SK-N-SH (cell line): ENCODE measurements at regions not wholly inside any gene's neighbourhood (a gene's known extent, or its start where the extent isn't known, plus 50 kb on each side); places are given as distances from the start of the nearest gene placed in this dataset.
"Not testable (repeated sequence)": the region's sequence is repeated elsewhere in the genome, so short reads cannot be mapped to it uniquely, and the experiment has no call there.

ENCODE experiments used
- CTCF ChIA-PET: fragments of 300-600, 350-600 bp; formaldehyde crosslinking; extraction: SDS; loops from one replicate; lab custom pipeline; 2021; lab: Yijun Ruan, JAX
- POLR2A ChIA-PET: fragments of 350-600 bp; sonication (Branson Sonifier 250); formaldehyde crosslinking; extraction: SDS; loops from one replicate; lab custom pipeline; 2020; ENCODE audit warnings: antibody characterized with exemption, inconsistent platforms; lab: Yijun Ruan, JAX
- DNase-seq: peaks from one replicate; pipeline ENCODE4 v3.0.0; 2012
- H2AFZ ChIP-seq: fragments of 200-600 bp; sonication (generic); 2 replicates; pipeline ENCODE4 v1.8.1; 2016; ENCODE audit warnings: antibody characterized with exemption, mild to moderate bottlenecking, low read depth
- H3F3A ChIP-seq: fragments of 200-600 bp; sonication (generic); replicated peaks from 2 replicates; pipeline ENCODE3; 2016; ENCODE audit warnings: antibody characterized with exemption, mild to moderate bottlenecking; ENCODE audit not compliant: insufficient read depth
- H3K27ac ChIP-seq, 2 experiments: fragments of 200-500 bp in 1 of 2; fragments of 200-600 bp in 1 of 2; sonication (Bioruptor generic) in 1 of 2; sonication (generic), shearing (Covaris generic) in 1 of 2; 2 replicates each; pipeline versions ENCODE4 v1.5.1 to v1.6.1; 2014 to 2016; ENCODE audit warnings: low read depth in 2 of 2, inconsistent platforms in 1 of 2, low read length in 1 of 2, mild to moderate bottlenecking in 1 of 2, mixed read lengths in 1 of 2
- H3K27me3 ChIP-seq: fragments of 200-600 bp; sonication (generic), shearing (Covaris generic); 2 replicates; pipeline ENCODE4 v1.6.1; 2016; ENCODE audit warnings: mixed run types; ENCODE audit not compliant: insufficient read depth
- H3K36me3 ChIP-seq, 2 experiments: fragments of 200-500 bp in 1 of 2; fragments of 200-600 bp in 1 of 2; sonication (Bioruptor generic) in 1 of 2; sonication (generic) in 1 of 2; replicated peaks in 1 of 2; 2 replicates each; pipeline versions ENCODE3 to v1.5.1; 2014 to 2016; ENCODE audit warnings: low read length in 1 of 2, mild to moderate bottlenecking in 1 of 2; ENCODE audit not compliant: insufficient read depth in 2 of 2, control insufficient read depth in 1 of 2
- H3K4me1 ChIP-seq, 2 experiments: fragments of 200-500 bp in 1 of 2; fragments of 200-600 bp in 1 of 2; sonication (Bioruptor generic) in 1 of 2; sonication (generic), shearing (Covaris generic) in 1 of 2; 2 replicates each; pipeline versions ENCODE4 v1.5.1 to v1.6.1; 2014 to 2016; ENCODE audit warnings: low read depth in 1 of 2, low read length in 1 of 2, mixed run types in 1 of 2; ENCODE audit not compliant: insufficient read depth in 2 of 2, control insufficient read depth in 1 of 2
- H3K4me2 ChIP-seq: fragments of 200-600 bp; sonication (generic), shearing (Covaris generic); 2 replicates; pipeline ENCODE4 v1.6.1; 2017; ENCODE audit warnings: mixed run types
- H3K4me3 ChIP-seq, 2 experiments: fragments of 200-500 bp in 1 of 2; fragments of 200-600 bp in 1 of 2; sonication (Bioruptor generic) in 1 of 2; sonication (generic), shearing (Covaris generic) in 1 of 2; 2 replicates each; pipeline versions ENCODE4 v1.5.1 to v1.8.1; 2014 to 2016; ENCODE audit warnings: low read depth in 2 of 2, inconsistent platforms in 1 of 2, low read length in 1 of 2, mild to moderate bottlenecking in 1 of 2, mixed read lengths in 1 of 2, moderate library complexity in 1 of 2
- H3K79me2 ChIP-seq: fragments of 200-600 bp; sonication (generic); 2 replicates; pipeline ENCODE4 v1.8.1; 2017; ENCODE audit warnings: mild to moderate bottlenecking; ENCODE audit not compliant: insufficient read depth
- H3K9ac ChIP-seq: fragments of 200-600 bp; sonication (generic); 2 replicates; pipeline ENCODE4 v1.6.1; 2017; ENCODE audit warnings: mixed run types
- H3K9me2 ChIP-seq: fragments of 200-600 bp; sonication (generic); 2 replicates; pipeline ENCODE4 v1.6.1; 2017; ENCODE audit warnings: mixed run types
- H3K9me3 ChIP-seq: fragments of 200-600 bp; sonication (generic); 2 replicates; pipeline ENCODE4 v1.6.1; 2017; ENCODE audit warnings: mixed run types, mild to moderate bottlenecking, moderate library complexity
- H4K20me1 ChIP-seq: fragments of 200-600 bp; sonication (generic); 2 replicates; pipeline ENCODE4 v1.6.1; 2017; ENCODE audit warnings: mild to moderate bottlenecking, mixed run types; ENCODE audit not compliant: insufficient read depth
- CHD2 ChIP-seq: fragments of 150-350 bp; IDR thresholded peaks from 2 replicates; pipeline ENCODE4 v1.6.1; 2018; ENCODE audit warnings: low read length; ENCODE audit not compliant: partially characterized antibody
- EZH2phosphoT487 ChIP-seq: fragments of 200-600 bp; sonication (generic); IDR thresholded peaks from 2 replicates; pipeline ENCODE4 v1.6.1; 2017; ENCODE audit warnings: low read depth, mixed run types, mild to moderate bottlenecking, antibody characterized with exemption, moderate library complexity, borderline replicate concordance
- GABPA ChIP-seq: IDR thresholded peaks from 2 replicates; pipeline ENCODE4 v1.4.0; 2012; ENCODE audit warnings: low read depth, mild to moderate bottlenecking
- MEF2A ChIP-seq: IDR thresholded peaks from 2 replicates; pipeline ENCODE4 v1.4.0; 2012; ENCODE audit warnings: low read depth, borderline replicate concordance
- NRF1 ChIP-seq: IDR thresholded peaks from 2 replicates; pipeline ENCODE4 v1.6.1; 2012; ENCODE audit warnings: low read depth, mild to moderate bottlenecking, low read length
- RFX5 ChIP-seq: IDR thresholded peaks from 2 replicates; pipeline ENCODE4 v1.6.1; 2012; ENCODE audit warnings: mild to moderate bottlenecking, improper control_type of control experiment, low read length
- SMC3 ChIP-seq: IDR thresholded peaks from 2 replicates; pipeline ENCODE4 v1.6.1; 2012; ENCODE audit warnings: low read depth, low read length, improper control_type of control experiment
- WGBS: methylation state at CpG from one replicate; pipeline ENCODE4 v1.1.6; 2017; ENCODE audit warnings: low lambda C conversion rate; 5-methylcytosine and 5-hydroxymethylcytosine counted together
- TF ChIP-seq, protein P1 (sequence below): fragments of 150-350 bp; IDR thresholded peaks from 2 replicates; pipeline ENCODE4 v1.6.1; 2016; ENCODE audit warnings: mild to moderate bottlenecking, low read depth, low read length

GRCh38 chr1:215439549-215439948, 127.6 kb upstream of the KCTD3 start:
- Histone ChIP-seq H3K27me3 (no peaks in the 10 kb centered on the region), H2AFZ (no peak overlapping the region), H3K9ac (no peak overlapping the region), H3K27ac (no peak overlapping the region), H3K79me2 (no peaks in the 10 kb centered on the region), H4K20me1 (no peaks in the 10 kb centered on the region), H3K9me2 (no peaks in the 10 kb centered on the region), H3K9me3 (0 out of 2 replicates have a peak, but pooled peaks cover 16% of the 10 kb centered on the region), H3K4me1 (no peaks in the 10 kb centered on the region), H3K4me2 (no peak overlapping the region), H3F3A (no peaks in the 10 kb centered on the region), H3K36me3 (no peaks in the 10 kb centered on the region), H3K4me3 (no peak overlapping the region)
- TF ChIP-seq RFX5 (no peak), EZH2phosphoT487 (no peak)
- ChIA-PET CTCF (no interaction called here), POLR2A (no interaction called here)
- DNase-seq, result no peak

DNA sequence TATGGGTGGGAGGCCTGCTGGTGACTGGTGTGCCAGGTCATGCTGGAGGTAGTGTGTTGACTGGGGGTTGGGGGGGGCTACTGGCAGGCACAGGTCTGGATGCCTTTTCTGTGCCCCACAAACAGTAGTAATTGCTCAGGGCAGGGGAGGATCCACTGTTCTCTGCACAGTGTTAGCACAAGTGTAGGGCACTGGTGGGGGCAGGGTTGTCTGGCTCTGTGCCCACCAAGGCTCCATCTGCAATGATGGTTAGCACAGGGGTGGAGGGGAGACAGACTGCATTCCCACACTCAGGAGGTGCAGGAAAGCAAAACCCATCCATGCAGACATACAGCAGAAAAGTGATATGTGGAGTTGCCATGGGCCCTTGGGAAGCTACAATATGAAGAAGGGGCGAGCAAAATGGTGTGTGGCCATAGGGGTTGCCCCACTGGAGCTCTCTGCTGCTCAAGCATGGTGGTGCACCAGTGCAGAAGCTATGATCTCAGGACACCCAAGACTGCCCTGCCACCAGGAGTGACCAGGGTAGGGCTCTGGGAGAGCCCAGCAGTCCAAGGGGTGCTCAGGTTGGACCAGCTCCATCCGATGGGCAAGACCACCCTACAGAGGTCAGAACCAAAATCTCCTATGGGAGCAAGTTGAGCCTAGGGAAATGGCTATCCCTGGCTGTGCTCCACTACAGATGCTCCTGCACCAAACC, 122.2 kb upstream of the KCTD3 start:
- no peak for DNase-seq
- H2AFZ ChIP-seq, result no peak overlapping the region
- no peaks in the 10 kb centered on the region for H3F3A ChIP-seq
- H3K36me3 ChIP-seq, result no peaks in the 10 kb centered on the region
- 0% methylated on average over 2 of the region's 2 CpGs for WGBS
- H3K4me3 ChIP-seq, result no peak overlapping the region
- no peaks in the 10 kb centered on the region for H3K79me2 ChIP-seq
- ChIA-PET CTCF (interaction anchor here (1.6 kb wide), 1 partner anchor 10 kb away, joined by 4 read pairs; no protein-coding TSS in a partner anchor), POLR2A (no interaction called here)
- no peaks in the 10 kb centered on the region for H3K9me2 ChIP-seq
- H3K9me3 ChIP-seq, result no peaks in the 10 kb centered on the region
- TF ChIP-seq MEF2A (no peak), GABPA (no peak), SMC3 (no peak), CHD2 (no peak), RFX5 (no peak), NRF1 (no peak)
- TF ChIP-seq, protein P1, sequence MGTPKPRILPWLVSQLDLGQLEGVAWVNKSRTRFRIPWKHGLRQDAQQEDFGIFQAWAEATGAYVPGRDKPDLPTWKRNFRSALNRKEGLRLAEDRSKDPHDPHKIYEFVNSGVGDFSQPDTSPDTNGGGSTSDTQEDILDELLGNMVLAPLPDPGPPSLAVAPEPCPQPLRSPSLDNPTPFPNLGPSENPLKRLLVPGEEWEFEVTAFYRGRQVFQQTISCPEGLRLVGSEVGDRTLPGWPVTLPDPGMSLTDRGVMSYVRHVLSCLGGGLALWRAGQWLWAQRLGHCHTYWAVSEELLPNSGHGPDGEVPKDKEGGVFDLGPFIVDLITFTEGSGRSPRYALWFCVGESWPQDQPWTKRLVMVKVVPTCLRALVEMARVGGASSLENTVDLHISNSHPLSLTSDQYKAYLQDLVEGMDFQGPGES, result no peak
- no peak overlapping the region for H3K27ac ChIP-seq
- no peaks in the 10 kb centered on the region for H3K4me1 ChIP-seq
- H4K20me1 ChIP-seq, result no peaks in the 10 kb centered on the region
- H3K4me2 ChIP-seq, result no peak overlapping the region
- H3K9ac ChIP-seq, result no peak overlapping the region
- no peaks in the 10 kb centered on the region; the same call in 1 of the 2 replicates for H3K27me3 ChIP-seq

- H3F3A ChIP-seq, H3K9me2 ChIP-seq, POLR2A ChIA-PET, H3K79me2 ChIP-seq, H3K4me2 ChIP-seq, H3K27me3 ChIP-seq, H3K36me3 ChIP-seq, H4K20me1 ChIP-seq, CTCF ChIA-PET, DNase-seq, H3K9me3 ChIP-seq, H2AFZ ChIP-seq, H3K4me1 ChIP-seq, H3K4me3 ChIP-seq, H3K27ac ChIP-seq, H3K9ac ChIP-seq: not testable (repeated sequence)
- WGBS, result 9% methylated on average over 6 of the region's 6 CpGs
These were observed 119.1 kb upstream of the KCTD3 start for GRCh38 chr1:215448014-215448413.

DNA sequence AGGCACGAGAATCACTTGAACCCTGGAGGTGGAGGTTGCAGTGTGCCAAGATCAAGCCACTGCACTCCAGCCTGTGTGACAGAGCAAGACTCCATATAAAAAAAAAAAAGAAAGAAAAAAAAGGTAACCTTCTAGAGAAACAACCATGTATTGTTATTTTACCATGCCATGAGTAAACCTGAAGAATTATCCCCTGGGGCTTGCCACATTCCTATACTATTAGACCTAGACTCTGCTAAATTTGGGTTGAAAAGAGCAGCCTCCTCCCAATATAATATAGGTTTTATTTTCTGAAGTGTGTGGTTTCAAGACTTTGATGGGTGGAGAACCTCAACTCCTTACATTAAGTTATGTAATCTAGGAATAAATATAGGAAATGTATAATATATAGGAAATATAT, 118.0 kb upstream of the KCTD3 start:
- WGBS, result 5% methylated on average over 1 of the region's 1 CpG
- POLR2A ChIA-PET, result not testable (repeated sequence)

More for the DNA sequence above, 118.0 kb upstream of the KCTD3 start:
- H3K4me1 ChIP-seq, H3K79me2 ChIP-seq, H3K9ac ChIP-seq, H4K20me1 ChIP-seq, H3K4me3 ChIP-seq, H3K36me3 ChIP-seq, H2AFZ ChIP-seq, H3K9me3 ChIP-seq, H3F3A ChIP-seq, CTCF ChIA-PET, H3K27ac ChIP-seq, DNase-seq, H3K4me2 ChIP-seq, H3K27me3 ChIP-seq, H3K9me2 ChIP-seq: not testable (repeated sequence)
